HG03095 (cell line): ENCODE measurements at regions not wholly inside any gene's neighbourhood (a gene's known extent, or its start where the extent isn't known, plus 50 kb on each side); places are given as distances from the start of the nearest gene placed in this dataset.

Source experiments
- ATAC-seq: cut with Tn5 transposase; IDR thresholded peaks from one replicate; pipeline ENCODE4 v1.9.1; 2021; ENCODE audit warnings: moderate library complexity; ENCODE audit not compliant: unreplicated experiment

DNA sequence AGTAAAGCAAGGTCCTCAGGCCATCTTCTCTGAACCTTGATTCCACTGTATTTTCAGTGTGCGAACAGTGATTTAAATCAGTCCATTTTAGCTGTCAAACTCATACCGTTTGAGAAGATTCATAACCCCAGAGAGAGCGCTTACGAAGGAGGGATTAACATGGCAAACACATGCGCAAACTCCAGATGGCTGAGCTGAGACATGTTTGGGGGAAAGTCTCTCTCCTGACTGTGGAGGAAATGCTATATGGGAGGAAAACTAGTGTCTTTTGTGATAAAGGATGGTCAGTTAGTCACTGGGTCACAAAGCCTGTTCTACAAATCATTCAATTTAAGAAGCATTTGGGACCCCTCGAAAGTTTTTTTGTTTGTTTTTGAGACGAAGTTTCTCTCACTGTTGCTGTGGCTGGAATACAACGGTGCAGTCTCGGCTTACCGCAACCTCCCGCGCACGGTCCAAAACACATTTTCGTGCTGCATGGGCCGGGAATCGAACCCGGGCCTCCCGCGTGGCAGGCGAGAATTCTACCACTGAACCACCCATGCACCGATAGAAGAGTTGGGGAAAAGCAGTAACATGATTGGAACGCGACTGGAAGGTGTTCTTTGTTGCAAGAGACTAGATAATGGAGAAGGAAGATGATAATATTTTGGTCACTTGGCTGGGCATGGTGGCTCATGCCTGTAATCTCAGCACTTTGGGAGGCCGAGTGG is 58.4 kb upstream of the CXADR start:
- ATAC-seq = no peak

DNA sequence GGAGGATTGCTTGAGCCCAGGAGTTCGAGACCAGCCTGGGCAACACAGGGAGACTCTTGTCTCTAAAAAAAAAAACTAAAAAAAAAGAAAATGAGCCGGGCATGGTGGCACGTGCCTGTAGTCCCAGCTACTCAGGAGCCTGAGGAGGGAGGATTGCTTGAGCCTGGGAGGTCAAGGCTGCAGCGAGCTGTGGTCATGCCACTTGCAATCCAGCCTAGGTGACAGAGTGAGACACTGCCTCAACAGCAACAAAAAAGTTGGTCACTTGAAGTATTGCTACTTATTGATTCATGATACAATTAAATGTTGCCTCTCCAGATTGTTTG is 57.9 kb upstream of the CXADR start:
- ATAC-seq = no peak

DNA sequence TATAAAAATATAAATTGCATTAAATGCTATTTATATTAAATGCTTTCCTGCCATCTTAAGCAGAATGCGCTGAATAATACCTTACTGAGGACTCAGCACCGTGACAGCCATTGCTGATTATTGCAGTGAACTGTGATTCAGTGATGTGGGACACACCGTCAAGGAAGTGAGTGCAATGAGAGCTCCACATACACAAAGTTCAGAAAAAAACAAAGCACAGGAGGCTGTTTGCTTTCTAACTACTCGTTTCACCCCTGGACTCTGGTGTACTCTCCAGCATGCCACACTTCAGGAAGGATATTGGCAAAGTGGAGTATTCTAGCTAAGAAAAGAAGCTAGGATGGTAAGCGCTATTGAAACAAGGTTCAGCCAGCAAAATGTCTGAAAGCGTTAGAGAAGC is 57.4 kb upstream of the CXADR start:
- no peak for ATAC-seq

DNA sequence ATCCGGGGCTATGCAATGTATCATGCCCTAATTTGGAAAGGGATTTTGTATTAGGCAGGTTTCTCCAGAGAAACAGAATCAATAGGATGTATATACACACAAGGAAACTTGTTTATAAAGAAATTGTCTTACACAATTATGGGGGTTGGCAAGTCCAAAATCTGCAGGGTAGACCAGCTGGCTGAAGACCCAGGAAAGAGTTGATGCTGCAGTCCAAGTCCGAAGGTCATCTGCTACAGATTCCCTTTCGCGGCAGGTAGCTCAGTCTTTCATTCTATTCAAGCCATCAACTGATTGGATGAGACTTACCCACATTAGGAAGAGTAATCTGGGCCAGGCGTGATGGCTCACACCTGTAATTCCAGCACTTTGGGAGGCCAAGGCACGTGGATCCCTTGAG is 54.6 kb upstream of the CXADR start:
- ATAC-seq = no peak

DNA sequence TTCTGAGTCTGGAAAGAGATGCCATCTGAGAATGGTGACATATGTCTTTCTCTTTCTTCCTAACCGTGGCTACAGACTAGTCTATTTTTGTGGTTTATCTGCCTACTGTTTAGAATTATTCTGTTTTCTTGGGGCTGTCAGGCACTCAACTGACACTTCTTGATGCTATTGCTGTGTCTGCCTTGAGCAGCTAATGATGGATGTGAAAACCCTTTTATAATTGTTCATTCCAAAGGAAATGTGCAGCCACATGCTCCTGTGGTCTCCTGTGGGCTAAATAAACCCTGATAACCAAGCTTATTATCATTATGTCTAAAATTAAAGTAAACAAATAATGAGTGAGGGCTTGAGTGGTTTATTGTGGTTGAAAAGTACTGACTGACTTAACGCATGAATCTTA is 52.7 kb upstream of the CXADR start:
- ATAC-seq = no peak

DNA sequence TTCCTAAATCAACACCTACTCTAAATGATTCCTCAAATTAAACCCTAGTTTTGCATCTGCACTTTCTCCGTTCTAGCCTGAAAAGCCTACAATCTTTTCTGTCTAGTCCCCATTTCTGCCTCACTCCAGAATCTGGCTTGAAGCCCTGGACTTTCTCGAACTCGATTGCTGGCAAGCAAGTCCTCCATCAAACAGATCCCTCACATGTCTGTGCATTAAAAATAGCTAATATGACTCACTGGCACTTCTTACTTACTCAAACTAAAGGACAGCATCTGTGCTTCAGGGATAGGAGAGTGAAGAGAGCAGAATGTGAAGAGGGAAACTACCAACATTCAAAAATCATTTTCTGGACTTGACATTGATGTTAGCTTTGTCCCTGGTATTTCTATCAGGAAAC is 51.8 kb upstream of the CXADR start:
- no peak for ATAC-seq

DNA sequence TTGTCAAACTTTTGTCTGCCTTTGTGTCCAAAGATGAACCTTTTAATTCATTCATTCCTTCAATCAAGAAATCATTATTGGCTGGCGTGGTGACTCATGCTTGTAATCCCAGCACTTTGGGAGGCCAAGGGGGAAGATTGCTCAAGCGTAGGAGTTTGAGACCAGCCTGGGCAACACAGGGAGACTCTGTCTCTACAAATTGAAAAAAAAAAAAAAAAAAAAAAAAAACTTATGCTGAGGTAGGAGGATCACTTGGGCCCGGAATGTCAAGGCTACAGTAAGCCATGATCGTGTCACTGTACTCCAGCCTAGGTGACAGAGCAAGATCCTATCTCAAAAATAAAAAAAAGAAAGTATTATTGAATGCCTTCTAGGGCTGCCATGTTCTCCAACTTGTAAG is 51.3 kb upstream of the CXADR start:
- ATAC-seq = no peak

DNA sequence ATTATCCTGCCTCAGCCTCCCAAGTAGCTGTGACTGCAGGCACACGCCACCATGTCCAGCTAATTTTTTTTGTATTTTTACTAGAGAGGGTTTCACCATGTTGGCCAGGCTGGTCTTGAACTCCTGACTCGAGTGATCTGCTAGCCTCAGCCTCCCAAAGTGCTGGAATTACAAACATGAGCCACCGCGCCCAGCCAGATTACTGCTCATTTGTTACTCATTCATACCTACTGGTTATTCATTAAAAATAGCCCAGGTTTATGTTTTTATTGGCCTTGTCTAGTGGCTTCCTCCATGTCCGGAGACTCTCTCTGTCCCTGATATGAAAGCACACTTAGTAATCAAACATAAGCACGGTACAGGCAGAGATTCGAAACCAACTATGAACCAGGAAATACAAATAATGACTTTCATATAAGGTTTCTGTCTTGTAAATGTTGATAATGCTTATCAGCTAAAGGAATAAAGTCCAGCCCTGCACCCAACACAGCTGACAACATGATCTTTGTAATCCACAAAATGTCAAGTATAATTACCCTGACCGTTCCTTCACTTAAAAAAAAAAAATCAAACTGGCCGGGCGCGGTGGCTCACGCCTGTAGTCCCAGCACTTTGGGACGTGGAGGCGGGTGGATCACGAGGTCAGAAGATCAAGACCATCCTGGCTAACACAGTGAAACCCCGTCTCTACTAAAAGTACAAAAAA is 50.4 kb upstream of the CXADR start:
- no peak for ATAC-seq
